Mesothelial cell of epicardium (in vitro differentiated cells): ENCODE measurements at regions not wholly inside any gene's neighbourhood (a gene's known extent, or its start where the extent isn't known, plus 50 kb on each side); places are given as distances from the start of the nearest gene placed in this dataset.
A peak's percentile ranks its signal among the peaks of the same experiment; 100 is the strongest.

Source experiments
- DNase-seq, 2 experiments: peaks; one replicate each; pipeline ENCODE4 v3.0.0; 2021; ENCODE audit warnings: low spot score in 2 of 2; ENCODE audit not compliant: unreplicated experiment in 2 of 2
- H3K27ac Mint-ChIP-seq: 2 replicates; pipeline ENCODE4 v1.8.0; 2021; ENCODE audit warnings: mixed read lengths
- H3K27me3 Mint-ChIP-seq: 2 replicates; pipeline ENCODE4 v1.8.0; 2021; ENCODE audit warnings: low read depth, mixed read lengths
- H3K36me3 Mint-ChIP-seq: 2 replicates; pipeline ENCODE4 v1.8.0; 2021; ENCODE audit warnings: mixed read lengths
- H3K4me1 Mint-ChIP-seq: 2 replicates; pipeline ENCODE4 v1.8.0; 2021; ENCODE audit warnings: mixed read lengths
- H3K4me3 Mint-ChIP-seq: 2 replicates; pipeline ENCODE4 v1.8.0; 2021; ENCODE audit warnings: mild to moderate bottlenecking, moderate library complexity, mixed read lengths
- H3K9me3 Mint-ChIP-seq: 2 replicates; pipeline ENCODE4 v1.8.0; 2021; ENCODE audit warnings: mixed read lengths
- TF ChIP-seq, protein P1 (sequence below): fragments of 200-600 bp; sonication (generic); IDR thresholded peaks from one replicate; pipeline ENCODE4 v1.5.0; 2021; ENCODE audit warnings: antibody characterized with exemption; ENCODE audit not compliant: unreplicated experiment

DNA sequence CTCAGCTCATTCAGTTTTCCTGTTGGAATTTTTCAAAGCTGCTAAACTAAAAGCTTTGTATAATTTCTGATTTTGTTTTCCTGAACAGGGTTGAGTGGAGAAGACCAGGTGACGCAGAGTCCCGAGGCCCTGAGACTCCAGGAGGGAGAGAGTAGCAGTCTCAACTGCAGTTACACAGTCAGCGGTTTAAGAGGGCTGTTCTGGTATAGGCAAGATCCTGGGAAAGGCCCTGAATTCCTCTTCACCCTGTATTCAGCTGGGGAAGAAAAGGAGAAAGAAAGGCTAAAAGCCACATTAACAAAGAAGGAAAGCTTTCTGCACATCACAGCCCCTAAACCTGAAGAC lies 367.1 kb upstream of the OR4E1 start:
- no peak for DNase-seq
- Mint-ChIP-seq H3K27me3 (peaks cover 56% of the 10 kb centered on the region), H3K4me3 (no peak overlapping the region), H3K4me1 (no peaks in the 10 kb centered on the region), H3K27ac (no peak overlapping the region), H3K9me3 (no peaks in the 10 kb centered on the region), H3K36me3 (no peaks in the 10 kb centered on the region)
- TF ChIP-seq, protein P1, sequence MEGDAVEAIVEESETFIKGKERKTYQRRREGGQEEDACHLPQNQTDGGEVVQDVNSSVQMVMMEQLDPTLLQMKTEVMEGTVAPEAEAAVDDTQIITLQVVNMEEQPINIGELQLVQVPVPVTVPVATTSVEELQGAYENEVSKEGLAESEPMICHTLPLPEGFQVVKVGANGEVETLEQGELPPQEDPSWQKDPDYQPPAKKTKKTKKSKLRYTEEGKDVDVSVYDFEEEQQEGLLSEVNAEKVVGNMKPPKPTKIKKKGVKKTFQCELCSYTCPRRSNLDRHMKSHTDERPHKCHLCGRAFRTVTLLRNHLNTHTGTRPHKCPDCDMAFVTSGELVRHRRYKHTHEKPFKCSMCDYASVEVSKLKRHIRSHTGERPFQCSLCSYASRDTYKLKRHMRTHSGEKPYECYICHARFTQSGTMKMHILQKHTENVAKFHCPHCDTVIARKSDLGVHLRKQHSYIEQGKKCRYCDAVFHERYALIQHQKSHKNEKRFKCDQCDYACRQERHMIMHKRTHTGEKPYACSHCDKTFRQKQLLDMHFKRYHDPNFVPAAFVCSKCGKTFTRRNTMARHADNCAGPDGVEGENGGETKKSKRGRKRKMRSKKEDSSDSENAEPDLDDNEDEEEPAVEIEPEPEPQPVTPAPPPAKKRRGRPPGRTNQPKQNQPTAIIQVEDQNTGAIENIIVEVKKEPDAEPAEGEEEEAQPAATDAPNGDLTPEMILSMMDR, result no peak

DNA sequence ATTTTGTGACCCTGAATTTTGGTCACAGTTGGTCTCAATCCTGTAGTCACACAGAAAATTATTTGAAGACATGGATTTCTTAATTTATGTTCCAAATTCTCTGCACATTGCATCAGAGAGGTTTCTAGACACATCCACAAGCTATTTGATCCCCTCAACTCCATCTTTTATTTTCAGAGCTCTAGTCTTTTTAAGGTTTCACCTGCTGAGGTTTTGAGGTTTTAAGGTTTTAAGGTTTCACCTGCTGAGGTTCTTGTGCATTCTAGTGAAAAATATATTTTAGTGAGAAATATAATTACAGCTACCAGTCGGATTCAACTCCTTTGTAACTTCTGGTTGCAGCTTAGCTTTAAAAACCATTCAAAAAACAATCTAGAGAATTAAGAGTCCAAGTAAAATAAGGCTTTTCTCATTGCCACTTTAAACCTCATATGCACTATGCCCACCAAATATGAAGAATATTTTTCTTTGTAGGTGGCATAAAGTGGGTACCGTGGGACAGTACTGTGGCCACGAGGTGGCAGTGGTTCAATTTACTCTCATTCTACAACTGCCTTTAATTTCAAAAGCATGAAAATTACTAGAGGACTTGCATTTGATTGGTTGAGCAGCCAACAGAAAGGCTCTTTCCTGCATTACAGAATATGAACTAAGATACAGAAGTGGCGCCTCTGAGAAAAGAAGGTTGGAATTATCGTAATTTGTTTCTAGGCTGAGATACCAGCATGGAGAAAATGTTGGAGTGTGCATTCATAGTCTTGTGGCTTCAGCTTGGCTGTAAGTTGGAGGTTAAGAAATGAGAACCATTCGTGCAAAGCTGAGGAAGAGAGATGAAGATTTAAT lies 366.5 kb upstream of the OR4E1 start:
- Mint-ChIP-seq H3K36me3 (no peaks in the 10 kb centered on the region), H3K4me3 (no peak overlapping the region), H3K27me3 (peaks cover 56% of the 10 kb centered on the region), H3K9me3 (no peaks in the 10 kb centered on the region), H3K27ac (no peak overlapping the region), H3K4me1 (no peaks in the 10 kb centered on the region)
- no peak for DNase-seq
- TF ChIP-seq, protein P1, result peak; percentile 27

DNA sequence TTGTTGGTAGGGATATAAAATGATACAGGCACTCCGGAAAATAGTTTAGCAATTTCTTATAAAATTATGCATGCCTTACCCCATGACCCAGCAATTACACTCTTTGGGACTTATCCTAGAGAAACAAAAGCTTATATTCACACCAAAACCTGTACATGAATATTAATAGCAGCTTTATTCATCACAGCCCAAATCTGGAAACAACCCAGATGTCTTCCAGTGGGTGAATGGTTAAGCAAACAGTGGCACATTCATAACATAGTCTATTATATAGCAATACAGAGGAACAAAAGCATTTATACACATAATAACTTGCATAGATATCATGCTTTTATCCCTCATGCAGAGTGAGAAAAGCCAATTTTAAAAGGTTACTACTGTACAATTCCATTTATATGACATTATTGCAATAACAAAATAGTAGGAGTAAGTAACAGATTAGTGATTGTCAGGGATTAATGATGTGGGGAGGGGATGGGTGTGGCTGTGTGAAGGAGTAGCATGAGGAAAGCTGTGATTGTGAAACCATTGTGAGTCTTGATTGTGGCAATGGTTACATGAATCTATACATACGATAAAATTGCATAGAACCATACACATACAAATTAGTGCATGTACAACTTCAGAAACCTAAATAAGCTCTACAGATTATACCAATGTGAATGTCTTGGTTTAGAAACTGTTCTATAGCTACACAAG lies 363.1 kb upstream of the OR4E1 start:
- no peaks in the 10 kb centered on the region for H3K36me3 Mint-ChIP-seq
- TF ChIP-seq, protein P1, result no peak
- peaks cover 58% of the 10 kb centered on the region for H3K27me3 Mint-ChIP-seq
- H3K9me3 Mint-ChIP-seq, result no peaks in the 10 kb centered on the region
- H3K4me3 Mint-ChIP-seq, result no peak overlapping the region
- no peak for DNase-seq
- H3K4me1 Mint-ChIP-seq, result no peaks in the 10 kb centered on the region
- no peak overlapping the region for H3K27ac Mint-ChIP-seq

DNA sequence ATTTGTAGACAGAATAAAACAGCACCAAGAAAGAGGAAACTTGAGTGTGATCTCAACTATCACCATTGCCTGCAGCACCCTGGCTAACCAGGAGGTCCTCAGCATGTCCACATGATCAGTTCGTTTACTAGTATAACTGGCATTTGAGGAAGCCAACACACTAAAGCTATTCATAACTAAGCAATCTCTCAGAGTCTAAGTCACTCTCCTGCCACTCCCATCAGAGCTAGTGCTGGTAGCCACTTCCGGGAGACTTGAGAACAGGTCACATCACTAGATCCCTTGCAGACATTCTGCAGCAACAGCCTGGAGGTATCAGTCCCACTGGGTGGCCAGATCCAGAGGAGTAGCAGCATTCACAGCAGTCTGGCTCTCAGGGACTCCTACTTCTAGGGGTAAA lies 352.9 kb upstream of the OR4E1 start:
- Mint-ChIP-seq H3K4me1 (peaks cover 25% of the 10 kb centered on the region), H3K36me3 (no peaks in the 10 kb centered on the region), H3K27me3 (peaks cover 7% of the 10 kb centered on the region), H3K27ac (no peak overlapping the region), H3K9me3 (no peaks in the 10 kb centered on the region), H3K4me3 (no peak overlapping the region)
- TF ChIP-seq, protein P1, result no peak
- no peak for DNase-seq

DNA sequence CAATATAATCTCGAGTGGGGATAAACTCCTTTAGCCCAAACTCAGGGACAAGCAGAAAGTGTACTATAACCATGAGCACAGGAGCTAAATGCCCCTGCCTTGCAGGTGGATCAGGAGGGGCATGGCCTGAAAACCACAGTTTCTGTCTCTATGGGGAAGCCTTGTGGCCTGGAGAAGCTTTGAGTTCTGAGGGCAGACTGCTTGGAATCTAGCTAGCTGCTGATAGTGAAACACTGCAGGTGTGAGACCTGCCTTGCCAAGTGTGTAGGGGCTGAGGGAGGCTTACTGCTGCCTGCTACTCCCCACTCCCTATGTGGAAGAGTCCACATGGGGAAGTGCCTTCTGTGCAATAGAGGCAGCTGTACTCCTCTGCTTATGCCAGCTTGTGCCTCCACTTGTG lies 352.3 kb upstream of the OR4E1 start:
- no peak overlapping the region for H3K27ac Mint-ChIP-seq
- no peaks in the 10 kb centered on the region for H3K9me3 Mint-ChIP-seq
- DNase-seq, result no peak
- TF ChIP-seq, protein P1, result no peak
- no peak overlapping the region for H3K4me3 Mint-ChIP-seq
- no peaks in the 10 kb centered on the region for H3K36me3 Mint-ChIP-seq
- peaks cover 7% of the 10 kb centered on the region for H3K27me3 Mint-ChIP-seq
- peaks cover 28% of the 10 kb centered on the region for H3K4me1 Mint-ChIP-seq
